BLaER1 treated with 17β-estradiol and CSF1 and Interleukin-3, amounts not matched to agents 10 nM and 100 nM (cell line): ENCODE measurements at regions not wholly inside any gene's neighbourhood (a gene's known extent, or its start where the extent isn't known, plus 50 kb on each side); places are given as distances from the start of the nearest gene placed in this dataset.

Experiments
- H3K27ac ChIP-seq, 11 experiments: shearing (Covaris generic); formaldehyde crosslinking; 2 replicates each; pipeline ENCODE4 v1.8.1; 2022
- H3K27me3 ChIP-seq, 11 experiments: shearing (Covaris generic); formaldehyde crosslinking; 2 replicates each; pipeline ENCODE4 v1.8.1; 2022
- H3K36me3 ChIP-seq, 11 experiments: shearing (Covaris generic); formaldehyde crosslinking; 2 replicates each; pipeline ENCODE4 v1.8.1; 2022
- H3K4me1 ChIP-seq, 10 experiments: shearing (Covaris generic); formaldehyde crosslinking; 2 replicates each; pipeline ENCODE4 v1.8.1; 2022
- H3K4me2 ChIP-seq, 11 experiments: shearing (Covaris generic); formaldehyde crosslinking; 2 replicates each; pipeline ENCODE4 v1.8.1; 2022
- H3K4me3 ChIP-seq, 10 experiments: shearing (Covaris generic); formaldehyde crosslinking; 2 replicates each; pipeline ENCODE4 v1.8.1; 2022
- H3K9ac ChIP-seq, 11 experiments: shearing (Covaris generic); formaldehyde crosslinking; 2 replicates each; pipeline ENCODE4 v1.8.1; 2022
- H3K9me3 ChIP-seq, 11 experiments: shearing (Covaris generic); formaldehyde crosslinking; replicated peaks in 1 of 11; 2 replicates each; pipeline ENCODE4 v1.8.1; 2022
- H4K20me1 ChIP-seq, 11 experiments: shearing (Covaris generic); formaldehyde crosslinking; 2 replicates each; pipeline ENCODE4 v1.8.1; 2022
- Cebpa-rat ChIP-seq, 11 experiments: shearing (Covaris generic); IDR thresholded peaks; 2 replicates each; pipeline ENCODE4 v1.8.1; 2022

DNA sequence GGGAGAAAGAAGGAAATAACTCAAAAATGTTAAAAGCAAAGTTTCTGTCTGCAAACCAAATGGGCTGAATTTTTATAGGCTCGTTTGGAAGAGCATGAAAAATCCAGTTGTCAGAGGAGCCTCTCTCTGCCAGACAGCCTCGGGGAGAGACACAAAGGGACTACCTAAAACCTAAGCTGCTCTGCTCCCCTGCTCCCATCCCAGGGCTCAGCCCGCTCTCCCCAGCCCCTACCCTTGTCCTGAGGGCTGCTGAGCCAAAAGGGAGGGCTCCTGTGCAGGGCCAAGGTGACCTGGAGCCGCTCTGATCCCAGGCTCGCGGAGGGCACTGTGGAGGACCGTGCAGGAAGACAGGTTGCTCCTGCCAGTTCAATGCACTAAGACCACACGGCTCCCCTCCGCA lies 96.7 kb upstream of the UQCRFS1 start:
- TF ChIP-seq Cebpa-rat (IDR thresholded peaks at IDR 0.05), result no peak
- H3K4me2 ChIP-seq, result no peak overlapping the region

DNA sequence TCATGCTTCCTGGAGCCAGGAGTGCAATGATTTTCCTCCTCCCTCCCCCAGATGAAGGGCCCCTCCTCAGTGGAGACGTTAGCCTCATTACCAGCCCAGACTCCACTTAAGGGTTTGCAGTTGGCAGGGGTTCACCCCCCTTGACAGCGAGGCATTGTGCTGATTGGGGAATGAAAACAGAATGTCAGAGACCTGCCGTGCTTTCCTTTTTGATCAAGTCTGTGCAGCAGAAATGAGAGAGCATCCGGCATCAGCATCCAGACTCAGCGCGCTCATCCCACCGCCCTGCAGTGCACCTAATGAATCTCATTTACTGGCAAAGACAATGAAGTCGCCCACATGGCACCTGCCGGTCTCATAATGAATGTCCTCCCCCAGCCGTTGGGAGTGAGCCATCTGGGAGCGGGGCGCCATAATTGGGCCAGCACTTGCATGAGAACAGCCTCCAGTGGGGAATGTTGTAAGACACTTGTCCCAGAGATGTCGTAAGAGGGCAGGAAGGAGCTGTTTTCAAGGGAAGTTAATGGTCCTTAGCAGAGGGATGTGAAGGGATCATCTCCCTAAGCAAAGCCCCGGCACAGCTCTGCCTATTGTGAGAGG lies 98.3 kb upstream of the UQCRFS1 start:
- Histone ChIP-seq H3K36me3 (no peaks in the 10 kb centered on the region), H3K4me2 (no peak overlapping the region), H3K9me3 (no peaks in the 10 kb centered on the region), H3K4me1 (peaks cover 0 to 3% (median 0%) of the 10 kb centered on the region in 10 experiments; a peak in 1 of 20 replicates), H3K27ac (no peak overlapping the region), H3K4me3 (no peak overlapping the region), H4K20me1 (no peaks in the 10 kb centered on the region), H3K9ac (no peak overlapping the region), H3K27me3 (peaks cover 0 to 8% (median 0%) of the 10 kb centered on the region in 11 experiments; a peak in 3 of 22 replicates)
- TF ChIP-seq Cebpa-rat (IDR thresholded peaks at IDR 0.05), result no peak

More for the DNA sequence above, 96.7 kb upstream of the UQCRFS1 start:
- Histone ChIP-seq H3K9ac (no peak overlapping the region), H3K36me3 (no peaks in the 10 kb centered on the region), H3K27ac (no peak overlapping the region), H3K27me3 (peaks cover 0 to 8% (median 0%) of the 10 kb centered on the region in 11 experiments; a peak in 3 of 22 replicates), H4K20me1 (no peaks in the 10 kb centered on the region), H3K4me1 (peaks cover 0 to 3% (median 0%) of the 10 kb centered on the region in 10 experiments; a peak in 1 of 20 replicates), H3K4me3 (no peak overlapping the region), H3K9me3 (no peaks in the 10 kb centered on the region)

DNA sequence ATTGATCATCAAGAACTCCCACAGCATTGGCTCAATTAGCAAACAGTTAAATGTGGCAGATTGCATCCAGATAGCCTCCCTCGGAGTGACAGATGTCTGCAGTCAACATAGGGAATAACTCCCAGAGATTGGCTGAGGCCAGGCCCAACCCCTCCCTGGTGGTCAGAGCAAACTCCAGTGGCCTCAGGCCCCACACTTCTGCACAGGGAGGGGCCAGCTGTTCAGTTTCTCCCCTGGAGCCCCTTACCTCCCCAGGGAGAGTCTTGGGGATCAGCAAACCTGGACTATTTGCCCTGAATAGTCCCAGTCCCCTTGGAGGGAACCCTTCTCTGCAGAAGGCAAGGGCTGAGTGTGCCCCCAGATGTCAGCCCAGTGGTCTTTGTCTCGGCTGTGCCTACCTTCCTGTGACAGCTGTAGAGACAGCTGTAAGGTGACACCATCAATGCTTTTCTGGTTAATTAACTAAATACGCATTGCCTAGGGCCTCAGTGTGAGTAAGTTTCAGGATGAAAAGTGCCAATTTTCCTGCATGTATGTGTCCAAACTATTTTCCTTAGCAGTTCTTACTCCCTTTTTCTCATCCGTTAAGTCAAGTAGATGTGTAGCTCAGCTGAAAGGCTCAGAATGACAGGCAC lies 102.7 kb upstream of the UQCRFS1 start:
- Histone ChIP-seq H4K20me1 (no peaks in the 10 kb centered on the region), H3K27ac (no peak overlapping the region), H3K4me1 (no peaks in the 10 kb centered on the region), H3K36me3 (no peaks in the 10 kb centered on the region), H3K4me3 (no peak overlapping the region), H3K9me3 (no peaks in the 10 kb centered on the region), H3K27me3 (no peaks in the 10 kb centered on the region), H3K4me2 (no peak overlapping the region), H3K9ac (no peak overlapping the region)
- no peak for TF ChIP-seq Cebpa-rat (IDR thresholded peaks at IDR 0.05)

DNA sequence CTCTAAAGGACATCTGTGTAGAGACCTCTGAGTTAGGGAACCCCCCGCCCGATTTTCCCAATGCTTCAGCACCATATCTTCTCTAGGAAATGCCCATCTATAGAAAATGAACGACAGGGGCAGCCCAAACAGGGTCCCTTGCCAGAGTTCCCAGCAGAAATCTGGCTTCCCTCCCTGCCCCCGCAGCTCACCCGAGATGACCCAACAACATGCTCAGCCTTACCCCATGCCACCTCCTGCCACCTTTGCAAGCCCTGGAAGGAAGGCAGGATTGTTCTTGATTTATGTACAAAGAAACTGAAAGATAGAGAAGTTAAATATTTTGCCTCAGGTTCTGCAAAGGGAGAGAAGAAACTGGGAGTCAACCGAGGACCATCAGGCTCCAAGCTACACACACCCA lies 105.6 kb upstream of the UQCRFS1 start:
- no peak overlapping the region for H3K9ac ChIP-seq
- TF ChIP-seq Cebpa-rat (IDR thresholded peaks at IDR 0.05), result no peak
- H3K36me3 ChIP-seq, result no peaks in the 10 kb centered on the region
- no peaks in the 10 kb centered on the region for H4K20me1 ChIP-seq
- no peak overlapping the region for H3K4me2 ChIP-seq
- H3K9me3 ChIP-seq, result no peaks in the 10 kb centered on the region
- H3K27ac ChIP-seq, result no peak overlapping the region
- no peaks in the 10 kb centered on the region for H3K4me1 ChIP-seq
- no peak overlapping the region for H3K4me3 ChIP-seq
- H3K27me3 ChIP-seq, result no peaks in the 10 kb centered on the region; a peak in 1 of 22 replicates

DNA sequence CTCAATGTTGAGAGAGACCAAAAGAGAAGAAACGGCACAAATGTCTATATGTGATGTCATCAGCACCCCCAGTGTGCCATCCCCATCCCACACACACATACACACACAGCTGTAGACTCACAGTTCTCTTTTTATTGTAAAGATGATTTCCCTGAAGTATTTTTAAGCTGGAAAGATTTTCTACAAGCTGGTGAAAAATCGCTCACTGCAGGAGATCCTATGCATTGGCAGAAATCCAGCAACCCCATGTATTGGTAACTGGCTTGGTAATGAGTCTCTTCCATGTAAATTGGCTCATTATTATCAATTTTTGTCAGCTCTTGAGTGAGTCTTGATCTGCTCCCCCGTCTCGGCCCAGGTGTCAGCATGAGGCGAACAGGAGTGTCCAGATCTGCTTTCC lies 107.1 kb upstream of the UQCRFS1 start:
- Histone ChIP-seq H3K4me3 (no peak overlapping the region), H3K9me3 (no peaks in the 10 kb centered on the region), H3K27me3 (no peaks in the 10 kb centered on the region; a peak in 1 of 22 replicates), H3K9ac (no peak overlapping the region), H3K4me1 (no peaks in the 10 kb centered on the region), H4K20me1 (no peaks in the 10 kb centered on the region; a peak in 1 of 22 replicates), H3K36me3 (no peaks in the 10 kb centered on the region), H3K27ac (no peak overlapping the region), H3K4me2 (no peak overlapping the region)
- TF ChIP-seq Cebpa-rat (IDR thresholded peaks at IDR 0.05), result no peak

DNA sequence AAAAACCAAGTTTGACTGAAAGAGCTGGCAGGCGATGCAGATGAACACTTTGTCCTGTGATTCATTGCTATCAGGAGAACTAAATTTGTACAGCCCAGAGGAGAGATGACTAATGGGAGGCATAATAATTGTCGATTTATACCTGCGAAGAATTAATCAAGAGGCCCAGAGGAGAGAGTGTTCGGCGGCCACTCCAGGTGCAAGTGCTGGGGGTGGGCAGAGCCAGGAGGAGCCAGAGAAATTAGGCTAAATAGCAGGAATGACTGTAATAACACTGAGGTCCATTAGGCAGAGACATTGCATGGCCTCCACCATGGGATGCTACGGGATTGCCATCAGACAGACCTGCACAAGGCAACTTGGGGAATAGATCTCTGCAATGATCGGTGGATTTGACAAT lies 107.7 kb upstream of the UQCRFS1 start:
- H3K9ac ChIP-seq, result no peak overlapping the region

DNA sequence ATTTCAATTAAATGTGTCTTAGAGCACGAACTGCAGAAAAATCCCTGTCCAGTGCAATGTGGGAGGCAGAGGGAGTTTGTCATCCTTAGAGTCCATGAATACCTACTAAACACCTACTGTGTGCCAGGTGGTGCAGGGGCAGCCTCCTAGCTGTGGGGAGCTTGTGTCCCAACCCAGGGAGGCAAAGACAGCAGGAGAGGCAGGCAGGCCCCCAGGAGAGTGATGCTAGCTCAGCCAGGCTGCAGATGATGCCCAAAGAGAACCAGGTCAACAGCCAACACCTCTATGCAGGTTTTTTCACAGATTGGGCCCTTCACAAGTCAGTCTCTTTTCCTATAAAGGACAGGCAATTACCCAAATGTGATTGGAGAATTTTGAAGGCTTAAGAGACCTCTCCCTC lies 108.2 kb upstream of the UQCRFS1 start:
- no peak overlapping the region for H3K4me3 ChIP-seq
- H3K36me3 ChIP-seq, result no peaks in the 10 kb centered on the region
- no peak for TF ChIP-seq Cebpa-rat (IDR thresholded peaks at IDR 0.05)
- no peaks in the 10 kb centered on the region; a peak in 1 of 22 replicates for H3K27me3 ChIP-seq
- no peak overlapping the region for H3K4me2 ChIP-seq
- H4K20me1 ChIP-seq, result no peaks in the 10 kb centered on the region; a peak in 1 of 22 replicates
- no peak overlapping the region for H3K9ac ChIP-seq
- no peaks in the 10 kb centered on the region for H3K9me3 ChIP-seq
- no peaks in the 10 kb centered on the region for H3K4me1 ChIP-seq
- H3K27ac ChIP-seq, result no peak overlapping the region

More for the DNA sequence above, 107.7 kb upstream of the UQCRFS1 start:
- no peaks in the 10 kb centered on the region; a peak in 1 of 22 replicates for H3K27me3 ChIP-seq
- H3K9me3 ChIP-seq, result no peaks in the 10 kb centered on the region
- H3K4me2 ChIP-seq, result no peak overlapping the region
- TF ChIP-seq Cebpa-rat (IDR thresholded peaks at IDR 0.05), result no peak
- no peak overlapping the region for H3K4me3 ChIP-seq
- no peak overlapping the region for H3K27ac ChIP-seq
- H4K20me1 ChIP-seq, result no peaks in the 10 kb centered on the region; a peak in 1 of 22 replicates
- no peaks in the 10 kb centered on the region for H3K4me1 ChIP-seq
- H3K36me3 ChIP-seq, result no peaks in the 10 kb centered on the region

DNA sequence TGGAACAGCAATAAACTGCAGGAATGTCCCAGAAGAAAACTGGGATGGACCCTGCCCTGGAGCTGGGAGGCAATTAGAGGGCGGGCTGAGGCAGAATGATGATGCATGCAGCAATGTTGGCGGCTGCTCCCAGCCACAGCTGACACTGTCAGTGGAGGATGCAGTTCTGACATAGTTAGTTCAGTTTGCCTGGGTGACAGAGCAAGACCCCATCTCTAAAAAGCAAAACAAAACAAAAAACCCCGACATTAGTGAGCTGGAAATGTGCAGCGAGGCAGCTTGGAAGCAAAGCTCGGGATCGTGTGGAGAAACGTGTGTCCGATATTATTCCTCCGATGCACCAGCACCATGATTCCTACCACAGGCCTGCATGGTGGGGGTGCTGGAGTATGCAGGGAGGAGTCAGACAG lies 110.1 kb upstream of the UQCRFS1 start:
- no peak overlapping the region for H3K4me2 ChIP-seq
- H3K9me3 ChIP-seq, result peaks cover 0 to 6% (median 0%) of the 10 kb centered on the region in 11 experiments; a peak in 2 of 22 replicates
- no peak overlapping the region for H3K27ac ChIP-seq
- H4K20me1 ChIP-seq, result no peaks in the 10 kb centered on the region; a peak in 1 of 22 replicates
- no peak for TF ChIP-seq Cebpa-rat (IDR thresholded peaks at IDR 0.05)
- no peaks in the 10 kb centered on the region for H3K36me3 ChIP-seq
- H3K9ac ChIP-seq, result no peak overlapping the region
- H3K4me3 ChIP-seq, result no peak overlapping the region
- no peaks in the 10 kb centered on the region; a peak in 1 of 22 replicates for H3K27me3 ChIP-seq
- no peaks in the 10 kb centered on the region for H3K4me1 ChIP-seq

DNA sequence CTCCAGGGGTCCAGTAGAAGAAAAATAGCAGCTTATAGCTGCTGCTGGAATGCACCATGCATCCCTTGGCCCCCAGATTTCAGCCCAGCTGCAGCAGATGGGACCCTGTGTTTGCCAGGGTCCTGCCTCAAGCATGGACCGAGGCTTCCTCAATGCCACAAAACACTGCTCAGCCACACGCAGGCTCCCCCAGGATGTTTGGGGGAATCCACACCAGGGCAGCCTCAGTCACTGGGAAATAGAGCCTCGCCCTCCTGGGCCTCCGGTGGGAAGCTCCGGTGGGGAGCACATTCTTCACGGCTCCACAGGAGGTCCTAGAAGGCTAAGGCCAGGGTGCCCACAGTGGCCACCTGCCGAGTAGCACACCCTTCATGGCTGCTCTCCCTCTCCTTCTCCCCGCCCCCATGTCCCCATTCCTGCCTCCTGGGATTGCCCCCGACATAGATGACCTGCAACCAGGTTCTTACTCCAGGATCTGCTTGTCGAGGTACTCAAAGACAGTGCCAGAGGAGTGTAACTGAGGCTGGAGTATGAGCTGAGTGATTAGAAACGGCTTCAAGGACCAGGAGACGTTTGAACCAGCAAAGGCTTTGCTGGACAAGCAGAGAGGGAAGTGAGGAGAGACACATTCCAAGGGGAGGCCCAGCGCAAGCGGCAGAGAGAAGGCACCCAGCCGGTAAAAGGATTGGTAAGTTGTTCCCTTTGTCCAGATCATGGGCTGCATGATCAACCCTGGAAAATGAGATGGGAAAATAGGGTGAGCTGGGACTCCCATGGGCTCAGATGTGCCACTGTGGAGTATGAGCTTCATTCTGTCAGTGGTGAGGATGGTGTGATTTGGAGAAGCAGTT lies 110.7 kb upstream of the UQCRFS1 start:
- Histone ChIP-seq H3K9ac (no peak overlapping the region), H3K27me3 (no peaks in the 10 kb centered on the region; a peak in 1 of 22 replicates), H3K4me3 (no peak overlapping the region), H3K4me1 (no peaks in the 10 kb centered on the region), H3K27ac (no peak overlapping the region), H3K4me2 (no peak overlapping the region), H3K9me3 (peaks cover 0 to 12% (median 4%) of the 10 kb centered on the region in 11 experiments; a peak in 12 of 22 replicates), H4K20me1 (no peaks in the 10 kb centered on the region; a peak in 1 of 22 replicates), H3K36me3 (no peaks in the 10 kb centered on the region)
- TF ChIP-seq Cebpa-rat (IDR thresholded peaks at IDR 0.05), result no peak
